Neural cell (in vitro differentiated cells): ENCODE measurements at regions not wholly inside any gene's neighbourhood (a gene's known extent, or its start where the extent isn't known, plus 50 kb on each side); places are given as distances from the start of the nearest gene placed in this dataset.

Source experiments
- H2AFZ ChIP-seq: fragments of 200-600, 300-800 bp; sonication (generic), shearing (Covaris generic); 2 replicates; pipeline ENCODE4 v1.6.0; 2014; ENCODE audit warnings: low read depth, mild to moderate bottlenecking, antibody characterized with exemption, low read length, moderate library complexity
- H3F3A ChIP-seq: fragments of 200-600 bp; shearing (Covaris generic); 2 replicates; pipeline ENCODE4 v1.6.1; 2016; ENCODE audit warnings: mild to moderate bottlenecking, moderate library complexity, mixed read lengths, antibody characterized with exemption, low read length; ENCODE audit not compliant: insufficient read depth, poor library complexity, severe bottlenecking
- H3K27ac ChIP-seq: fragments of 200-600, 300-800 bp; sonication (generic), shearing (Covaris generic); 2 replicates; pipeline ENCODE4 v1.5.1; 2014; ENCODE audit warnings: mild to moderate bottlenecking, low read length, moderate library complexity
- H3K27me3 ChIP-seq: fragments of 300-800, 200-600 bp; sonication (generic), shearing (Covaris generic); 2 replicates; pipeline ENCODE4 v1.6.0; 2014; ENCODE audit warnings: mild to moderate bottlenecking, low read depth, low read length, moderate library complexity; ENCODE audit not compliant: insufficient read depth
- H3K36me3 ChIP-seq: fragments of 300-800, 200-600 bp; sonication (generic), shearing (Covaris generic); 2 replicates; pipeline ENCODE4 v1.5.1; 2014; ENCODE audit warnings: mild to moderate bottlenecking, antibody characterized with exemption, low read length, moderate library complexity; ENCODE audit not compliant: insufficient read depth
- H3K4me2 ChIP-seq: fragments of 300-800, 200-600 bp; sonication (generic), shearing (Covaris generic); 2 replicates; pipeline ENCODE4 v1.6.0; 2014; ENCODE audit warnings: mild to moderate bottlenecking, low read length
- H3K4me3 ChIP-seq: fragments of 300-800, 200-600 bp; sonication (generic), shearing (Covaris generic); 2 replicates; pipeline ENCODE4 v1.5.1; 2014; ENCODE audit warnings: mild to moderate bottlenecking, low read length, moderate library complexity
- H3K79me2 ChIP-seq: fragments of 200-600 bp; shearing (Covaris generic); replicated peaks from 2 replicates; pipeline ENCODE4 v1.6.0; 2014; ENCODE audit warnings: mild to moderate bottlenecking, low read length, moderate library complexity; ENCODE audit not compliant: insufficient read depth
- H3K9ac ChIP-seq: fragments of 300-800, 200-600 bp; sonication (generic), shearing (Covaris generic); 2 replicates; pipeline ENCODE4 v1.6.1; 2016; ENCODE audit warnings: mild to moderate bottlenecking, low read length, mixed read lengths
- H3K9me2 ChIP-seq: fragments of 200-600 bp; shearing (Covaris generic); 2 replicates; pipeline ENCODE4 v1.6.1; 2016; ENCODE audit warnings: mild to moderate bottlenecking, low read length, mixed read lengths; ENCODE audit not compliant: insufficient read depth
- H3K9me3 ChIP-seq: fragments of 200-600, 300-800 bp; sonication (generic), shearing (Covaris generic); 2 replicates; pipeline ENCODE4 v1.6.1; 2016; ENCODE audit warnings: mild to moderate bottlenecking, mixed run types, low read length, moderate library complexity, mixed read lengths
- H4K20me1 ChIP-seq: fragments of 200-600 bp; shearing (Covaris generic); 2 replicates; pipeline ENCODE4 v1.6.1; 2016; ENCODE audit warnings: mild to moderate bottlenecking, mixed run types; ENCODE audit not compliant: insufficient read depth
- CTCF ChIP-seq: fragments of 450-650 bp; IDR thresholded peaks from 2 replicates; pipeline ENCODE4 v1.5.1; 2014; ENCODE audit warnings: antibody characterized with exemption, mild to moderate bottlenecking, moderate library complexity; ENCODE audit not compliant: poor library complexity, severe bottlenecking
- EP300 ChIP-seq: fragments of 450-650 bp; conservative IDR thresholded peaks from 2 replicates; pipeline ENCODE4 v1.6.1; 2014; ENCODE audit warnings: antibody characterized with exemption, mild to moderate bottlenecking, moderate library complexity; ENCODE audit not compliant: poor library complexity, severe bottlenecking
- EZH2 ChIP-seq: fragments of 200-600, 300-800 bp; shearing (Covaris generic), sonication (generic); IDR thresholded peaks from 2 replicates; pipeline ENCODE4 v1.6.1; 2014; ENCODE audit warnings: antibody characterized with exemption, low read length, borderline replicate concordance, mild to moderate bottlenecking; ENCODE audit not compliant: insufficient read depth, poor library complexity, severe bottlenecking
- MXI1 ChIP-seq: fragments of 450-650 bp; conservative IDR thresholded peaks from 2 replicates; pipeline ENCODE4 v1.6.1; 2014; ENCODE audit warnings: antibody characterized with exemption, mild to moderate bottlenecking; ENCODE audit not compliant: poor library complexity, severe bottlenecking
- POLR2AphosphoS5 ChIP-seq: IDR thresholded peaks from 2 replicates; pipeline ENCODE4 v1.6.1; 2012
- RAD21 ChIP-seq: fragments of 450-650 bp; conservative IDR thresholded peaks from 2 replicates; pipeline ENCODE4 v1.6.1; 2014; ENCODE audit warnings: antibody characterized with exemption, mild to moderate bottlenecking, moderate library complexity
- REST ChIP-seq: IDR thresholded peaks from 2 replicates; pipeline ENCODE4 v1.6.1; 2012; ENCODE audit warnings: borderline replicate concordance
- SMC3 ChIP-seq: fragments of 450-650 bp; conservative IDR thresholded peaks from 2 replicates; pipeline ENCODE4 v1.6.1; 2014; ENCODE audit warnings: antibody characterized with exemption, mild to moderate bottlenecking, moderate library complexity; ENCODE audit not compliant: poor library complexity
- TAF1 ChIP-seq: IDR thresholded peaks from 2 replicates; pipeline ENCODE4 v1.6.1; 2012; ENCODE audit warnings: low read depth

GRCh38 chr10:106450966-106451365 lies 713.5 kb downstream of the SORCS1 start:
- Histone ChIP-seq H3K79me2 (no peaks in the 10 kb centered on the region), H3K36me3 (no peaks in the 10 kb centered on the region), H3K9me3 (no peaks in the 10 kb centered on the region), H3K9me2 (no peaks in the 10 kb centered on the region), H2AFZ (no peak overlapping the region), H3K4me3 (no peak overlapping the region), H3F3A (no peaks in the 10 kb centered on the region), H3K27ac (no peak overlapping the region), H3K9ac (no peak overlapping the region), H4K20me1 (no peaks in the 10 kb centered on the region), H3K4me2 (no peak overlapping the region), H3K27me3 (no peaks in the 10 kb centered on the region)
- TF ChIP-seq TAF1 (no peak), RAD21 (no peak), EZH2 (no peak), REST (no peak), SMC3 (no peak), CTCF (no peak), POLR2AphosphoS5 (no peak), EP300 (no peak), MXI1 (no peak)

GRCh38 chr10:106446920-106447319 lies 717.6 kb downstream of the SORCS1 start:
- no peak overlapping the region for H3K27ac ChIP-seq
- TF ChIP-seq RAD21 (no peak), CTCF (no peak), POLR2AphosphoS5 (no peak), TAF1 (no peak), EP300 (no peak), EZH2 (no peak), MXI1 (no peak)
- H3K9me2 ChIP-seq, result no peaks in the 10 kb centered on the region
- H3K36me3 ChIP-seq, result no peaks in the 10 kb centered on the region
- H2AFZ ChIP-seq, result no peak overlapping the region
- no peaks in the 10 kb centered on the region for H4K20me1 ChIP-seq
- H3K9me3 ChIP-seq, result no peaks in the 10 kb centered on the region
- no peaks in the 10 kb centered on the region for H3K27me3 ChIP-seq
- H3K9ac ChIP-seq, result no peak overlapping the region
- H3K4me3 ChIP-seq, result no peak overlapping the region
- H3K79me2 ChIP-seq, result no peaks in the 10 kb centered on the region
- no peak overlapping the region for H3K4me2 ChIP-seq
- H3F3A ChIP-seq, result no peaks in the 10 kb centered on the region
